GM18505 (cell line): ENCODE measurements at regions not wholly inside any gene's neighbourhood (a gene's known extent, or its start where the extent isn't known, plus 50 kb on each side); places are given as distances from the start of the nearest gene placed in this dataset.
"Not testable (repeated sequence)": the region's sequence is repeated elsewhere in the genome, so short reads cannot be mapped to it uniquely, and the experiment has no call there.

Experiments
- ATAC-seq: cut with Tn5 transposase; IDR thresholded peaks from one replicate; pipeline ENCODE4 v1.9.1; 2021; ENCODE audit not compliant: unreplicated experiment
- POLR2A ChIP-seq: IDR thresholded peaks from 4 replicates; pipeline ENCODE4 v1.6.1; 2011; ENCODE audit warnings: borderline replicate concordance; ENCODE audit not compliant: insufficient read depth, insufficient read length; ENCODE audit errors: extremely low read depth

- TF ChIP-seq POLR2A = no peak
- no peak for ATAC-seq
Measured at GRCh38 chr7:8809320-8809719, 375.9 kb downstream of the NXPH1 start.

GRCh38 chr7:8817448-8818036 is 384.1 kb downstream of the NXPH1 start:
- ATAC-seq = no peak
- TF ChIP-seq POLR2A = no peak

DNA sequence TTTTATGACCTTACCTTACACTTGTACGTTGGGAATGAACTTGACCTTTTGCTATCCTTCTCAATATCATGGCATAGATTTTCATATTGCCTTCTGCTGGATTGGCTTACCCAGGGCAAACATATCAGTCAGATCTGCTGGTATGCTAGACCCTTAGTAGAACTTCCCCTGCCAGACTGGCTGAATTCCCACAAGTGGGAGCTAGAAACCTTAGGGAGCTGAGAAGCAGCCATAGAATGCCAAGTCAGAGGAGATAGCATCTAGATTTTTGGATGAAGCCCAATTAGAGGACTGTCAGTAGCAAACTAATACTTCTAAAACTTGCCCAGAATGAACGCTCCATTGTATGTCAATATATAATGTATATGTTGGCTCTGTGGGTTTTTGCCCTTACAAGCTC is 385.0 kb downstream of the NXPH1 start:
- no peak for TF ChIP-seq POLR2A
- no peak for ATAC-seq

DNA sequence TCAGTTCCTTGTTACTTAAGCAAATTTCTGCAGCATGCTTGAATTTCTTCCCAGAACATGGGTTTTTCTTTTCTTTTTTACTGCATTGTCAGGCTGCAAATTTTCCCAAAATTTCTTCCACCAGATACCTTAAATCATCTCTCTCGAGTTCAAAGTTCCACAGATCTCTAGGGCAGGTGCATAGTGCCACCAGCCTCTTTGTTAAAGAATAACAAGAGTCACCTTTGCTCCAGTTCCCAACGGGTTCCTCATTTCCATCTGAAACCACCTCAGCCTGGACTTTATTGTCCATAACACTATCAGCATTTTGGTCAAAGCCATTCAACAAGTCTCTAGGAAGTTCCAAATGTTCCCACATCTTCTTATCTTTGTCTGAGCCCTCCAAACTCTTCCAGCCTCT is 389.2 kb downstream of the NXPH1 start:
- ATAC-seq = no peak
- no peak for TF ChIP-seq POLR2A

DNA sequence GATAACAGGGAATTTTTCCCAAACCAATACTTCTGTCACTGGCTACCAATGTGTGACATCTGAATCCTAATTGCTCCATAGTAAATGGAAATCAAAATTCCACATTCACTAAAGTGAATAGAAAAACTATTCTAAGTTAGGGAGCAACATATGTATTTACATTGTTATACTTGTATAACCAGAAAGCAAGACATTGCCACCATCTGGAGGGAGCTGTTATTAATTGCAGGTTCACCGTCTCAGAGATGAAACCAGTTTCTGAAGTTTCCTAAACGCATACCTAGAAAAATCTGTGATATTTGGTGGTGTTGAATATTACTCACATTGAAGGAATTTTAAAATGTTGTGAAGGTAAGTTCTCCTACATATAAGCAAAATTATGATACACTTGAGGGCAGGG is 390.1 kb downstream of the NXPH1 start:
- no peak for TF ChIP-seq POLR2A
- ATAC-seq = no peak

GRCh38 chr7:8827329-8827728 is 393.9 kb downstream of the NXPH1 start:
- no peak for TF ChIP-seq POLR2A
- ATAC-seq = no peak

DNA sequence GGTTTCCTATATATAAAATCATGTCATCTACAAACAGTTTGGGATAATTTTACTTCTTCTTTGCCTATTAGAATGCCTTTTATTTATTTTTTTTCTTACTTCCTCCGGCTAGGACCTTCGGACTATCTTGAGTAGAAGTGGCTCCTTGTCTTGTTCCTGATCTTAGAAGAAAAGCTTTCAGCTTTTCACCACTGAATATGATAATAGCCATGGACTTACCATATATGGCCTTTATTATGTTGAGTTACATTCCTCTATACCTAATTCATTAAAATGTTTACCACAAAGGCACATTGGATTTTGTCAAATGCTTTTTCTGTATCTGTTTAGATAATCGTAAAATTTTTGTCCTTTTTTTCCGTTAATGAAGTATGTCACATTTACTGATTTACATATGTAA is 395.7 kb downstream of the NXPH1 start:
- TF ChIP-seq POLR2A = no peak
- ATAC-seq = no peak

GRCh38 chr7:8831376-8831775 is 398.0 kb downstream of the NXPH1 start:
- no peak for ATAC-seq
- no peak for TF ChIP-seq POLR2A

GRCh38 chr7:8833355-8833754 is 399.9 kb downstream of the NXPH1 start:
- no peak for ATAC-seq
- no peak for TF ChIP-seq POLR2A

DNA sequence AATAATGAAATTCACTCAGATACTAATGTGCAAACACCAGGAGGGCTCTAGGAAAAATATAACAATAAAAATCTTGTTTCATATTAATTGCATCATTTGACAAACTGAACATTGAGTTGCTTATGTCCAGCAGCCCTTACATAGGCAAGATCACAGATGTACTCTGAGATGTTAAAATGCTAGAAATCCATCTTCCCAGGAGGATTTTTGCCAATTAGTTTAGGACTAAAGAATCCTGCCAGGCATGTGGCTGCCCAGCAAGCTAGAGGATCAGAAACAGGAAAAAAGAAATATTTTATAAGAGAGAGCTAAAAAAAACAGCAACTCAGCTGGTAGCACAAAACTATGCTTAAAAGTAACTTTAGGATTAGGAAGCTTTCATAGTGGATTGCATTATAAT is 407.8 kb downstream of the NXPH1 start:
- no peak for TF ChIP-seq POLR2A
- no peak for ATAC-seq

- TF ChIP-seq POLR2A = no peak
- ATAC-seq = no peak
Measured at GRCh38 chr7:8871716-8872115, 438.3 kb downstream of the NXPH1 start.

- no peak for TF ChIP-seq POLR2A
- no peak for ATAC-seq
Measured at GRCh38 chr7:8881916-8882315, 448.5 kb downstream of the NXPH1 start.

- ATAC-seq = no peak
- no peak for TF ChIP-seq POLR2A
Measured at GRCh38 chr7:8885480-8886000, 452.1 kb downstream of the NXPH1 start.

DNA sequence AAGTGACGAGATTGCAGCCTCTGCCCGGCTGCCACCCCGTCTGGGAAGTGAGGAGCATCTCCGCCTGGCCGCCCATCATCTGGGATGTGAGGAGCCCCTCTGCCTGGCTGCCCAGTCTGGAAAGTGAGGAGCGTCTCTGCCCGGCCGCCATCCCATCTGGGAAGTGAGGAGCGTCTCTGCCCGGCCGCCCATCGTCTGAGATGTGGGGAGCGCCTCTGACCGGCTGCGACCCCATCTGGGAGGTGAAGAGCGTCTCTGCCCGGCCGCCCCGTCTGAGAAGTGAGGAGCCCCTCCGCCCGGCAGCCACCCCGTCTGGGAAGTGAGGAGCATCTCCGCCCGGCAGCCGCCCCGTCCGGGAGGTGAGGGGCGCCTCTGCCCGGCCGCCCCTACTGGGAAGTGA is 456.9 kb downstream of the NXPH1 start:
- not testable (repeated sequence) for ATAC-seq

DNA sequence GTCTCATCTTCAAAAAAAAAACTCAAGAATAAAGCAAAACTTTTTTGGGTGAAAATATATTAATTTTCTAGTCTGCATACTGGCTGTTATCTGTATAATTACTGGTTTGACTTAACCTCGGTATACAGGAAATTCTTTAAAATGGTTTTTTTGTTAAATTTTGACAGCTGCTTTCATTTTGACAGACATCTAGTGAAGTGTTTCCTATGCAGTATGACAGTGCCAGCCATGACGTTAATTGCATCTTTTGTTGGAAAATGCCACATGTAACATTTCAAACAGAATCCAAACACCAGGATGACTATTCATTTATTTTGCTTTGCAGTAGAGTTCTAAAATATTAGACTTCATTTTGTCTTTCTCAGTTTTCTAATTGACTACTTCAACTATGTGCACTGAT is 460.4 kb downstream of the NXPH1 start:
- TF ChIP-seq POLR2A = no peak
- ATAC-seq = no peak

- no peak for TF ChIP-seq POLR2A
Measured at GRCh38 chr7:8906396-8907075, 473.1 kb downstream of the NXPH1 start.

DNA sequence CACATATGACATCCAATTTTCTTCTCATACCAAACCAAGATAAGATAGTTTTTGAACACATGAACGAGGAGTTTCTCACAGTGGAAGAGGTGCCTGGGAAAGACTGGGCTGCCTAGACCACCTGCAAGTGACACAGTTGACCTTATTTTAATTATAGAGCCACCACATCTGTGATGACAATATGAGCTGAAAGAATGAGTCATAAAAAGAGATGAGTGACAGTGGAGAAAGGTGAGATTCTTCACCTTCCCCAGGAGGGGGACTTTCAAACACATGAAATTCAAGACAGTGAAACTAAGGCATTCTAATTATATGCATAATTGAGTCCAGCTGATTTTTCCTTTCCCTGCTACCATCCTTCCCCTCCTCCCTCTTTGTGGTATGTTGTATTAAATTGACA is 475.5 kb downstream of the NXPH1 start:
- no peak for TF ChIP-seq POLR2A
- ATAC-seq = no peak

More at GRCh38 chr7:8906396-8907075, 473.1 kb downstream of the NXPH1 start:
- ATAC-seq = no peak
